Chondrocyte (in vitro differentiated cells): ENCODE measurements at regions not wholly inside any gene's neighbourhood (a gene's known extent, or its start where the extent isn't known, plus 50 kb on each side); places are given as distances from the start of the nearest gene placed in this dataset.

ENCODE experiments used
- DNase-seq: peaks from one replicate; pipeline ENCODE4 v3.0.0; 2021; ENCODE audit warnings: mixed read lengths, low spot score
- H3K27ac Mint-ChIP-seq: one replicate; pipeline ENCODE4 v1.8.0; 2021; ENCODE audit warnings: mild to moderate bottlenecking, moderate library complexity, mixed read lengths; ENCODE audit not compliant: unreplicated experiment
- H3K27me3 Mint-ChIP-seq: 2 replicates; pipeline ENCODE4 v1.8.0; 2021; ENCODE audit warnings: low read depth, mixed read lengths
- H3K36me3 Mint-ChIP-seq: 2 replicates; pipeline ENCODE4 v1.8.0; 2021; ENCODE audit warnings: low read depth, mixed read lengths
- H3K4me1 Mint-ChIP-seq: 2 replicates; pipeline ENCODE4 v1.8.0; 2021; ENCODE audit warnings: low read depth, mild to moderate bottlenecking, mixed read lengths
- H3K4me3 Mint-ChIP-seq: one replicate; pipeline ENCODE4 v1.8.0; 2021; ENCODE audit warnings: mild to moderate bottlenecking, moderate library complexity, mixed read lengths; ENCODE audit not compliant: unreplicated experiment
- H3K9me3 Mint-ChIP-seq: 2 replicates; pipeline ENCODE4 v1.8.0; 2021; ENCODE audit warnings: low read depth, mixed read lengths
- TF ChIP-seq, protein P1 (sequence below): fragments of 200-600 bp; sonication (generic); IDR thresholded peaks from 2 replicates; pipeline ENCODE4 v1.5.0; 2021; ENCODE audit warnings: antibody characterized with exemption, mild to moderate bottlenecking, moderate library complexity

DNA sequence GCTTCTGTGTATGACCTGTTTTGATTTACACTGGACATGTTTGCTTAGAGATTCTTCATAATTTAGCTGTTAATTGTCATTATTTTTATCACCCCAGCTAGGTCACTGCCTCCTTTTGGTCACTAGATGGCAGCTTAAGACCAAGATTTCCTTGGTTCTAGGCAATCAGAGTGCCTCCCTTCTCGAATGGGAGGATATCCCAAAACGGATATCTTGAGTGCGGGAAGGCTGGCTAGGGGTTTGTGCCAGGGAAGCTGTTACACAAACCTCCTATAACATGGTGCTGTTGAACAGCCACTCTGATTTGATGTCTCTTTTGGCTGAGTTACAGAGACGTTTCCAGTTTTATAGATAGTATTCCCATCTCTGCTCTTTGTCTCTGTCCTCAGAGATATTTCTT is 283.5 kb downstream of the S1PR1 start:
- TF ChIP-seq, protein P1, sequence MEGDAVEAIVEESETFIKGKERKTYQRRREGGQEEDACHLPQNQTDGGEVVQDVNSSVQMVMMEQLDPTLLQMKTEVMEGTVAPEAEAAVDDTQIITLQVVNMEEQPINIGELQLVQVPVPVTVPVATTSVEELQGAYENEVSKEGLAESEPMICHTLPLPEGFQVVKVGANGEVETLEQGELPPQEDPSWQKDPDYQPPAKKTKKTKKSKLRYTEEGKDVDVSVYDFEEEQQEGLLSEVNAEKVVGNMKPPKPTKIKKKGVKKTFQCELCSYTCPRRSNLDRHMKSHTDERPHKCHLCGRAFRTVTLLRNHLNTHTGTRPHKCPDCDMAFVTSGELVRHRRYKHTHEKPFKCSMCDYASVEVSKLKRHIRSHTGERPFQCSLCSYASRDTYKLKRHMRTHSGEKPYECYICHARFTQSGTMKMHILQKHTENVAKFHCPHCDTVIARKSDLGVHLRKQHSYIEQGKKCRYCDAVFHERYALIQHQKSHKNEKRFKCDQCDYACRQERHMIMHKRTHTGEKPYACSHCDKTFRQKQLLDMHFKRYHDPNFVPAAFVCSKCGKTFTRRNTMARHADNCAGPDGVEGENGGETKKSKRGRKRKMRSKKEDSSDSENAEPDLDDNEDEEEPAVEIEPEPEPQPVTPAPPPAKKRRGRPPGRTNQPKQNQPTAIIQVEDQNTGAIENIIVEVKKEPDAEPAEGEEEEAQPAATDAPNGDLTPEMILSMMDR: peak; percentile 88
- no peak overlapping the region for H3K4me3 Mint-ChIP-seq
- no peak for DNase-seq

DNA sequence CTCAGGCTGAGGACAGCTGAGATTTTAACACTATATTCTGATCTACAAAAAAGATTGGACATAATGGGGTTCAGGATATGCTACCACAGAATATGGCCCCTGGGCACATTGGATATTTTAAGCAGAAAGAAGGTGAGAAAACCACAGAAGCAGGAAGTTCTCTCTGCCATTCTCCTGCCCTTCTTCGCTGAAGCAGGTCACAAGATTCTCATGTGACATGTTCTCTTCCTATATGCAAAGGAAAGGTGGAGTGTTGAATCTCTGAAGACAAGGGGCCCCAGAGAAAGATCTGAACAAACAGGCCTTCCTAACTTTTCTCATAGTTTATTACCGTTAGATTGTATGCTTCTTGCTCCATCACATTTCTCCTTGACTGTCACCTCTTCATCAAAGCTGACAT is 285.7 kb downstream of the S1PR1 start:
- no peaks in the 10 kb centered on the region for H3K4me1 Mint-ChIP-seq
- no peaks in the 10 kb centered on the region for H3K36me3 Mint-ChIP-seq
- no peak overlapping the region for H3K27ac Mint-ChIP-seq
- H3K9me3 Mint-ChIP-seq: no peaks in the 10 kb centered on the region
- H3K4me3 Mint-ChIP-seq: no peak overlapping the region
- TF ChIP-seq, protein P1: no peak
- DNase-seq: no peak
- peaks cover 26% of the 10 kb centered on the region for H3K27me3 Mint-ChIP-seq

More for the DNA sequence above, 283.5 kb downstream of the S1PR1 start:
- Mint-ChIP-seq H3K27ac (no peak overlapping the region), H3K36me3 (no peaks in the 10 kb centered on the region), H3K27me3 (peaks cover 33% of the 10 kb centered on the region), H3K9me3 (no peaks in the 10 kb centered on the region), H3K4me1 (no peaks in the 10 kb centered on the region)

DNA sequence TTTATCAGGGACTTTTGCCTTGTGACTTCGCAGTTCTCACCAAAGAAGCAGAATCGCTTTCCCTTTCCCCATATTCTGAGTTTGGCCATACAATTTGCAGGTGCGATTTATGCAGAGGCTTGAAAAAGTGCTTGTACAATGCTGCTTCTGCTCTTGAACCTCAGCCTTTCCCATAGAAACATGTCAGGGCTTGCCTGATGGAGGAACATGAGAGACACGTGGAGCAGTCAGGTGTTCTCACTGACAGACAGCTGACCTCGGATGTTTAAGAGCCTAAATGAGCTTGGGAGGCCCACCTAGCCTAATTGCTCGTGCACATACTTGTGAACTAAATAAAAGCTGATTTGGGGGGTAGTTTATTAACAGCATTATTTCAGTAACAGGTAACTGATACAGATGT is 290.0 kb downstream of the S1PR1 start:
- no peak overlapping the region for H3K27ac Mint-ChIP-seq

DNA sequence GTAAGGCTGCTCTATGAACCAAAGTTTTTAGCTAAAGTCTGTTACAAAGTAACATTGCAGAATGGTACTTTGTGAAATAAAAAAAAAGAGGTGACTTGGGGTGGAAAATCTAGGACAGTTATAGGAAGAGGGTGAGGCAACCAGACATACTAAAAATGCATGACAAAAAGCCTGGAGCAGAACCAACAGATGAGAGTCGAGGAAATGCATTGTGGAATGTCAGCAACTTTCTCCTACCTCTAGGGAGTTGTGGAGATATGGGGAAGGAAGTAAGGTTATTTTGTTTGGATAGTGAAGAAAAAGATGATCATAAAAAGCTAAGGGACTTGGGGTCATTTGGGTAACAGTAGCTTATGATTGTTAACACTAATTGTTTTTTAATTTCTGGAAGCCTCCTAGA is 295.6 kb downstream of the S1PR1 start:
- TF ChIP-seq, protein P1: no peak
- H3K4me3 Mint-ChIP-seq: no peak overlapping the region
- H3K4me1 Mint-ChIP-seq: peaks cover 3% of the 10 kb centered on the region
- no peaks in the 10 kb centered on the region for H3K36me3 Mint-ChIP-seq
- no peak for DNase-seq
- peaks cover 9% of the 10 kb centered on the region for H3K27me3 Mint-ChIP-seq
- no peak overlapping the region for H3K27ac Mint-ChIP-seq
- no peaks in the 10 kb centered on the region for H3K9me3 Mint-ChIP-seq

More for the DNA sequence above, 290.0 kb downstream of the S1PR1 start:
- Mint-ChIP-seq H3K9me3 (no peaks in the 10 kb centered on the region), H3K4me3 (no peak overlapping the region), H3K36me3 (no peaks in the 10 kb centered on the region), H3K27me3 (peaks cover 12% of the 10 kb centered on the region), H3K4me1 (no peaks in the 10 kb centered on the region)
- DNase-seq: no peak
- TF ChIP-seq, protein P1: no peak

DNA sequence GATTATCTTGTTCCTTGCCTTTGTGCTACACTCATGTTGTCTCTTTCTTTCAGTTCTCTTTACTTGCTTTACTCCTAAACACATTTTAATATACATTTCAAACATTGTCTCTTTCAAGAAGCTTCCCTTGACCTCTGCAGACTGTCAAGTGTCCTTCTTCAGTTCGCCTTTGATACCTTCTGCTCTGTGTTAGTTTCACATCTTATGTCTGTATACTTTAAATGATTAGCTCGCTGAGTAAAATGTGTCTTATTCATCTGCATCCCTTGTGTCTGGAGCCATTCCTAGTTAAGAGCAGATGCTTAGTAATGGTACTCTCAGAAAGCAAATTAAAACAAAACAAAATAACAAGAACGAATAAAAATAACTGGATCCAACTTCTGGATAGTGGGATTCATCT is 303.3 kb downstream of the S1PR1 start:
- Mint-ChIP-seq H3K4me1 (no peaks in the 10 kb centered on the region), H3K9me3 (peaks cover 3% of the 10 kb centered on the region), H3K27me3 (peaks cover 5% of the 10 kb centered on the region), H3K4me3 (no peak overlapping the region), H3K27ac (no peak overlapping the region), H3K36me3 (no peaks in the 10 kb centered on the region)
- TF ChIP-seq, protein P1: no peak
- DNase-seq: no peak
